Aorta (tissue), 5 donors: ENCODE measurements at regions not wholly inside any gene's neighbourhood (a gene's known extent, or its start where the extent isn't known, plus 50 kb on each side); places are given as distances from the start of the nearest gene placed in this dataset.

Source experiments
- ATAC-seq: fragments of 200-7000 bp; cut with Tn5 transposase; one replicate; pipeline ENCODE4 v1.9.1; 2022; ENCODE audit warnings: moderate library complexity; ENCODE audit not compliant: low FRiP score
- DNase-seq, 2 donors: peaks; one replicate each; pipeline ENCODE4 v3.0.0-alpha.2; 2020
- H3K27ac ChIP-seq, 2 donors: one replicate each; pipeline ENCODE4 v1.5.1; 2013; ENCODE audit warnings: low read length in 2 of 2, mild to moderate bottlenecking in 2 of 2, moderate library complexity in 2 of 2, control low read depth in 1 of 2, inconsistent platforms in 1 of 2, low read depth in 1 of 2
- H3K27me3 ChIP-seq, 2 donors: one replicate each; pipeline ENCODE4 v1.6.1; 2013; ENCODE audit warnings: control low read depth in 1 of 2, low read length in 1 of 2, mild to moderate bottlenecking in 1 of 2, moderate library complexity in 1 of 2; ENCODE audit not compliant: insufficient read depth in 2 of 2, control insufficient read depth in 1 of 2
- H3K36me3 ChIP-seq, 2 donors: one replicate each; pipeline ENCODE4 v1.6.1; 2013; ENCODE audit warnings: control low read depth in 1 of 2, low read length in 1 of 2, mild to moderate bottlenecking in 1 of 2; ENCODE audit not compliant: insufficient read depth in 2 of 2, control insufficient read depth in 1 of 2
- H3K4me1 ChIP-seq, 2 donors: one replicate each; pipeline ENCODE4 v1.6.1; 2013; ENCODE audit warnings: low read length in 2 of 2, control low read depth in 1 of 2, mild to moderate bottlenecking in 1 of 2, moderate library complexity in 1 of 2; ENCODE audit not compliant: insufficient read depth in 2 of 2, control insufficient read depth in 1 of 2
- H3K4me3 ChIP-seq, 2 donors: one replicate each; pipeline ENCODE4 v1.5.1; 2013; ENCODE audit warnings: low read length in 2 of 2, control low read depth in 1 of 2, mild to moderate bottlenecking in 1 of 2
- H3K9me3 ChIP-seq: one replicate; pipeline ENCODE4 v1.6.1; 2013; ENCODE audit warnings: mild to moderate bottlenecking, low read length; ENCODE audit not compliant: control insufficient read depth
- WGBS, 2 donors: extraction: QIAGEN DNeasy Blood & Tissue Kit; methylation state at CpG; one replicate each; pipeline ENCODE4 v1.1.7; 2013; 5-methylcytosine and 5-hydroxymethylcytosine counted together
- intact Hi-C, 2 donors: fragments of 100-400 bp; cut with DNase I; formaldehyde crosslinking; loops; one replicate each; pipeline versions ENCODE4 v1.14.2 to v1.15.0; 2022
- donor health status: healthy with polysubstance abuse.
- donor health status: Bipolar disorder and iron deficiency.
- donor health status: DM: no; HTN: no; CAD: no.
- donor health status: DM: no; HTN: no; CAD: no.
- donor health status: DM: yes; HTN: yes; CAD: no.

DNA sequence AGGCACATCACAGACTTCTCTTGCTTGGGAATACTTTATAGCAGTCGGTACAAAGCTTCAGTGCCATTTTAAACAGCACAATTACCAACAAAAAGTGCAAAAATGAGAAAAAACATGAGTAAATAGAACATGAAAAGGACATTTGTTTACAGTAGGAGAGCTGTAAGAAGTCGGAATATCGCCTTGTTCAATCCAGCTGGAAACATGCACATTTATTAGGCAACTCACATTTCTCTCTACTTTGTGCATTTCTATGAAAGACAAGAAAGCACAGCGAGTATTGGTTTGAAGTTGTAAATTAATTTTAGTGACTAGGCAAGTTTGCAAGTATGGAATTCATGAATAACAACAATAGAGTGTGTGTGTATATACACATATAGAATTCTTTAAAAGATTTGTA lies 484.7 kb downstream of the DACH1 start:
- Histone ChIP-seq H3K27me3 (peaks cover 0 to 1% of the 10 kb centered on the region in 2 donors), H3K4me3 (no peak overlapping the region), H3K36me3 (no peaks in the 10 kb centered on the region), H3K9me3 (no peaks in the 10 kb centered on the region), H3K4me1 (no peaks in the 10 kb centered on the region), H3K27ac (no peak overlapping the region)
- WGBS, 2 donors, result 84 to 85% methylated on average over 4 of the region's 4 CpGs
- ATAC-seq, result no peak
- intact Hi-C loops, result no loop called here
- no peak for DNase-seq

GRCh38 chr13:71380191-71380590 lies 486.8 kb downstream of the DACH1 start:
- no peaks in the 10 kb centered on the region for H3K4me1 ChIP-seq
- no peak for ATAC-seq
- WGBS, 2 donors, result 50 to 51% methylated on average over 2 of the region's 2 CpGs
- intact Hi-C loops, result no loop called here
- no peak for DNase-seq
- peaks cover 0 to 1% of the 10 kb centered on the region in 2 donors for H3K27me3 ChIP-seq
- H3K4me3 ChIP-seq, result no peak overlapping the region
- no peaks in the 10 kb centered on the region for H3K9me3 ChIP-seq
- no peaks in the 10 kb centered on the region for H3K36me3 ChIP-seq
- no peak overlapping the region for H3K27ac ChIP-seq

- WGBS, 2 donors, result 52 to 61% methylated on average over 5 of the region's 5 CpGs
- intact Hi-C loops, result no loop called here
- Histone ChIP-seq H3K27me3 (peaks cover 0 to 1% of the 10 kb centered on the region in 2 donors), H3K9me3 (no peaks in the 10 kb centered on the region), H3K27ac (no peak overlapping the region), H3K4me3 (no peak overlapping the region), H3K36me3 (no peaks in the 10 kb centered on the region), H3K4me1 (no peaks in the 10 kb centered on the region)
- DNase-seq (no peak), ATAC-seq (no peak)
Observed at GRCh38 chr13:71378961-71379905, 487.8 kb downstream of the DACH1 start.

- ATAC-seq (no peak), DNase-seq (no peak)
- 37 to 59% methylated on average over 3 of the region's 3 CpGs for WGBS, 2 donors
- Histone ChIP-seq H3K36me3 (no peaks in the 10 kb centered on the region), H3K4me1 (no peaks in the 10 kb centered on the region), H3K4me3 (no peak overlapping the region), H3K27me3 (no peaks in the 10 kb centered on the region), H3K9me3 (no peaks in the 10 kb centered on the region), H3K27ac (no peak overlapping the region)
- intact Hi-C loops, result no loop called here
Observed at GRCh38 chr13:71374471-71375049, 492.4 kb downstream of the DACH1 start.

DNA sequence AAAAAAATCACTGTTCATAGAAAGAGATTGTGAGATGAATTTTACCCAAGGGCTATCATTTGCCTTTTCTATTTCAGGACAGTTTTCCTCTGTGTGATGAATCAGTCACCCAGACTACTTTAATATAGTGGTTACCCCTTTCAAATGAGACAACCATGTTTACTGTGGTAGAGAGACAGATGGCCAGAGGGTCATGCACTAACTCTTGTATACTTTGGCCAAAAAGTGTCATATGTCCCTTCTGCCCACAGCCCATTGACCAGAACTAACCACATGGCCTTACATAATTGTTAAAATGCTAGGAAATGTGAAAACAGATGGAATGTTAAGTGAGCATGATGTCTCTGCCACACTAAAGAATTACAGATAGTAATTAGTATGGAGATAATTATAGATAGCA lies 498.7 kb downstream of the DACH1 start:
- no peak overlapping the region for H3K27ac ChIP-seq
- no peaks in the 10 kb centered on the region for H3K4me1 ChIP-seq
- H3K36me3 ChIP-seq, result no peaks in the 10 kb centered on the region
- DNase-seq (no peak), ATAC-seq (no peak)
- H3K4me3 ChIP-seq, result no peak overlapping the region
- no peaks in the 10 kb centered on the region for H3K9me3 ChIP-seq
- H3K27me3 ChIP-seq, result no peaks in the 10 kb centered on the region
- intact Hi-C loops, result no loop called here

- DNase-seq (no peak), ATAC-seq (no peak)
- 8 to 22% methylated on average over 1 of the region's 1 CpG for WGBS, 2 donors
- H3K27ac ChIP-seq, result no peak overlapping the region
- H3K36me3 ChIP-seq, result no peaks in the 10 kb centered on the region
- intact Hi-C loops, result no loop called here
- no peak overlapping the region for H3K4me3 ChIP-seq
- H3K27me3 ChIP-seq, result no peaks in the 10 kb centered on the region
- H3K4me1 ChIP-seq, result no peaks in the 10 kb centered on the region
- no peaks in the 10 kb centered on the region for H3K9me3 ChIP-seq
Observed at GRCh38 chr13:71360041-71360440, 507.0 kb downstream of the DACH1 start.

GRCh38 chr13:71359641-71360040 lies 507.4 kb downstream of the DACH1 start:
- Histone ChIP-seq H3K27ac (no peak overlapping the region), H3K9me3 (no peaks in the 10 kb centered on the region), H3K27me3 (no peaks in the 10 kb centered on the region), H3K4me1 (no peaks in the 10 kb centered on the region), H3K36me3 (no peaks in the 10 kb centered on the region), H3K4me3 (no peak overlapping the region)
- no peak for ATAC-seq
- no peak for DNase-seq
- WGBS, 2 donors, result 72 to 78% methylated on average over 4 of the region's 4 CpGs
- intact Hi-C loops, result no loop called here

- WGBS, 2 donors, result 26 to 32% methylated on average over 1 of the region's 1 CpG
- intact Hi-C loops, result no loop called here
- no peaks in the 10 kb centered on the region for H3K9me3 ChIP-seq
- no peaks in the 10 kb centered on the region for H3K27me3 ChIP-seq
- ATAC-seq, result no peak
- no peak overlapping the region for H3K27ac ChIP-seq
- no peaks in the 10 kb centered on the region for H3K4me1 ChIP-seq
- no peak overlapping the region for H3K4me3 ChIP-seq
- no peak for DNase-seq
- no peaks in the 10 kb centered on the region for H3K36me3 ChIP-seq
Observed at GRCh38 chr13:71358218-71358617, 508.8 kb downstream of the DACH1 start.

DNA sequence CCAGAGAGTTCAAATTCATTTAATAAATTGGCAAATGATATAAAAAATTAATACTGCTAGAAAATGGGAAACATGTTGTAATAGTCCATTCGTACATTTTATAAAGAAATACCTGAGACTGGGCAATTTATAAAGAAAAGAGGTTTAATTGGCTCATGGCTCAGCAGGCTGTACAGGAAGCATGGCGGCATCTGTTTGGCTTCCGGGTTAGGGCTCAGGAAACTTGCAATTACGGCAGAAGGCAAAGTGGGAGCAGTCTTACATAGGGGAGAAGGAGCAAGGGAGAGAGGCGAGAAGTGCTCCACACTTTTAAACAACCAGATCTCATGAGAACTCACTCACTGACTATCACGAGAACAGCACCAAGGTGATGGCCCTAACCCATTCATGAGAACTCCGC lies 512.0 kb downstream of the DACH1 start:
- WGBS, 2 donors, result 84 to 85% methylated on average over 7 of the region's 7 CpGs
- no peak overlapping the region for H3K4me3 ChIP-seq
- no peaks in the 10 kb centered on the region for H3K4me1 ChIP-seq
- H3K9me3 ChIP-seq, result no peaks in the 10 kb centered on the region
- intact Hi-C loops, result no loop called here
- H3K27ac ChIP-seq, result no peak overlapping the region
- no peaks in the 10 kb centered on the region for H3K36me3 ChIP-seq
- no peak for DNase-seq
- ATAC-seq, result no peak
- H3K27me3 ChIP-seq, result no peaks in the 10 kb centered on the region
